K562 (cell line): ENCODE measurements at regions not wholly inside any gene's neighbourhood (a gene's known extent, or its start where the extent isn't known, plus 50 kb on each side); places are given as distances from the start of the nearest gene placed in this dataset.

Source experiments
- ATAC-seq: fragments of 200-7000 bp; cut with Tn5 transposase; 3 replicates; pipeline ENCODE4 v1.9.1; 2020; ENCODE audit warnings: moderate library complexity
- BruUV-seq: library from RNA; stranded (reverse); fragments of 400-500 nt; replicated peaks from 2 replicates; lab custom pipeline; 2021; lab: Mats Ljungman, UMichigan
- CTCF ChIA-PET: fragments of 300-600 bp; formaldehyde crosslinking; extraction: SDS; loops from one replicate; lab custom pipeline; 2021; ENCODE audit warnings: low intra/inter-chr PET ratio; lab: Yijun Ruan, JAX
- POLR2A ChIA-PET: fragments of 300-600, 350-650 bp; sonication (Branson Sonifier 250); formaldehyde crosslinking; extraction: SDS; loops from one replicate; lab custom pipeline; 2021; ENCODE audit warnings: antibody characterized with exemption, inconsistent platforms; lab: Yijun Ruan, JAX
- DNase-seq, 4 experiments: peaks; one replicate each; pipeline versions ENCODE4 v3.0.0 to v3.0.0-alpha.2; 2011 to 2018; ENCODE audit warnings: low spot score in 3 of 4, mixed read lengths in 3 of 4; ENCODE audit errors: extremely low read depth in 1 of 4
- FAIRE-seq: peaks from 2 replicates; lab custom pipeline; 2011; peaks lifted over from hg19 to GRCh38; lab: Jason Lieb, UNC
- H2AFZ ChIP-seq: 2 replicates; pipeline ENCODE4 v1.6.0; 2011; ENCODE audit warnings: low read depth, low read length, control low read depth, inconsistent platforms
- H3K27ac ChIP-seq: fragments of 200-600 bp; 3 replicates; pipeline ENCODE4 v1.8.0; 2011; ENCODE audit warnings: low read depth, mild to moderate bottlenecking, control low read depth, inconsistent platforms, low read length, moderate library complexity, mixed read lengths; ENCODE audit errors: extremely low read depth
- H3K27me3 ChIP-seq, 2 experiments: fragments of 300-600 bp in 1 of 2; 2 replicates in 1 of 2; 3 replicates in 1 of 2; pipeline versions ENCODE4 v1.6.0 to v1.8.0; 2011; ENCODE audit warnings: inconsistent platforms in 2 of 2, low read length in 2 of 2, mild to moderate bottlenecking in 1 of 2, mixed read lengths in 1 of 2, moderate library complexity in 1 of 2; ENCODE audit not compliant: control insufficient read depth in 2 of 2, insufficient read depth in 2 of 2
- H3K36me3 ChIP-seq: fragments of 300-600 bp; 3 replicates; pipeline ENCODE4 v1.8.0; 2011; ENCODE audit warnings: mild to moderate bottlenecking, low read length, inconsistent platforms; ENCODE audit not compliant: control insufficient read depth, insufficient read depth
- H3K4me1 ChIP-seq, 2 experiments: fragments of 200-600 bp in 1 of 2; replicated peaks in 1 of 2; 2 replicates in 1 of 2; 3 replicates in 1 of 2; pipeline versions ENCODE4 v1.5.1 to v1.8.0; 2011; ENCODE audit warnings: inconsistent platforms in 2 of 2, low read length in 2 of 2, mild to moderate bottlenecking in 1 of 2, mixed read lengths in 1 of 2, moderate library complexity in 1 of 2; ENCODE audit not compliant: control insufficient read depth in 2 of 2, insufficient read depth in 2 of 2
- H3K4me2 ChIP-seq: 2 replicates; pipeline ENCODE4 v1.6.1; 2011; ENCODE audit warnings: low read length, control low read depth, inconsistent platforms, mixed read lengths; ENCODE audit not compliant: insufficient read depth
- H3K4me3 ChIP-seq: fragments of 200-600 bp; sonication (generic), shearing (Covaris generic); 2 replicates; pipeline ENCODE4 v1.5.1; 2016; ENCODE audit warnings: control low read depth, inconsistent platforms
- H3K79me2 ChIP-seq: fragments of 200-600 bp; 3 replicates; pipeline ENCODE4 v1.8.0; 2011; ENCODE audit warnings: low read length, inconsistent platforms; ENCODE audit not compliant: control insufficient read depth, insufficient read depth
- H3K9ac ChIP-seq, 2 experiments: 2 replicates each; pipeline versions ENCODE4 v1.6.0 to v1.6.1; 2011; ENCODE audit warnings: low read depth in 2 of 2, low read length in 2 of 2, control low read depth in 1 of 2, inconsistent platforms in 1 of 2, mild to moderate bottlenecking in 1 of 2, mixed read lengths in 1 of 2; ENCODE audit not compliant: insufficient read depth in 1 of 2
- H3K9me1 ChIP-seq: one replicate; pipeline ENCODE4 v1.6.0; 2011; ENCODE audit warnings: inconsistent platforms, mild to moderate bottlenecking, low read length, moderate library complexity; ENCODE audit not compliant: control insufficient read depth, insufficient read depth
- H3K9me3 ChIP-seq: replicated peaks from 2 replicates; pipeline ENCODE4 v1.5.1; 2011; ENCODE audit warnings: low read depth, low read length, inconsistent platforms; ENCODE audit not compliant: control insufficient read depth, insufficient read depth
- H4K20me1 ChIP-seq: replicated peaks from 2 replicates; pipeline ENCODE4 v1.6.1; 2011; ENCODE audit warnings: low read length, inconsistent platforms, mixed read lengths; ENCODE audit not compliant: control insufficient read depth, insufficient read depth
- BRF1 ChIP-seq: IDR thresholded peaks from 3 replicates; pipeline ENCODE4 v1.6.1; 2011; ENCODE audit warnings: borderline replicate concordance, mild to moderate bottlenecking; ENCODE audit not compliant: insufficient read length; ENCODE audit errors: extremely low read depth
- ETV1 ChIP-seq: fragments of 450-650 bp; conservative IDR thresholded peaks from 2 replicates; pipeline ENCODE4 v1.6.1; 2016; ENCODE audit warnings: missing genetic modification characterization, control low read depth, low read depth, missing compliant biosample characterization
- EZH2 ChIP-seq: IDR thresholded peaks from 2 replicates; pipeline ENCODE4 v1.6.1; 2012; ENCODE audit warnings: low read depth, mild to moderate bottlenecking, inconsistent platforms, low read length, borderline replicate concordance
- HDAC1 ChIP-seq, 2 experiments: fragments of 450-650 bp; IDR thresholded peaks; 2 replicates each; pipeline ENCODE4 v1.6.1; 2016 to 2017; ENCODE audit warnings: inconsistent platforms in 1 of 2, mild to moderate bottlenecking in 1 of 2, moderate library complexity in 1 of 2
- KLF1 ChIP-seq: fragments of 450-650 bp; IDR thresholded peaks from 2 replicates; pipeline ENCODE4 v1.6.1; 2016; ENCODE audit warnings: missing genetic modification characterization, missing compliant biosample characterization
- RBM25 ChIP-seq: fragments of 200-400 bp; formaldehyde crosslinking; IDR thresholded peaks from 2 replicates; pipeline ENCODE4 v1.6.1; 2018; ENCODE audit warnings: low read length, low read depth, moderate library complexity; ENCODE audit not compliant: severe bottlenecking
- SNRNP70 ChIP-seq: fragments of 200-400 bp; formaldehyde crosslinking; optimal IDR thresholded peaks from 2 replicates; pipeline ENCODE3; 2017; ENCODE audit warnings: low read depth, low read length
- TEAD1 ChIP-seq, 2 experiments: fragments of 450-650 bp in 1 of 2; sonication (generic) in 1 of 2; formaldehyde crosslinking; IDR thresholded peaks; 2 replicates each; pipeline versions ENCODE4 v1.4.0 to v1.8.0; 2020 to 2022; ENCODE audit warnings: mild to moderate bottlenecking in 2 of 2, missing genetic modification reagents in 1 of 2
- TFAM ChIP-seq: fragments of 250-450 bp; sonication (Bioruptor Pico); conservative IDR thresholded peaks from 2 replicates; pipeline ENCODE4 v1.5.0; 2021; ENCODE audit warnings: mild to moderate bottlenecking, moderate library complexity
- ZNF316 ChIP-seq: fragments of 450-650 bp; IDR thresholded peaks from 2 replicates; pipeline ENCODE4 v1.6.1; 2016
- in situ Hi-C: fragments of 300-500 bp; cut with MboI; formaldehyde crosslinking; loops from 4 replicates; pipeline ENCODE4 v1.15.0; 2018; ENCODE audit warnings: inconsistent platforms, mixed read lengths
- intact Hi-C: fragments of 100-400 bp; cut with micrococcal nuclease; formaldehyde crosslinking; loops from 2 replicates; pipeline ENCODE4 v1.14.2; 2022
- TF ChIP-seq, protein P1 (sequence below): fragments of 250-450 bp; sonication (Bioruptor Pico); IDR thresholded peaks from 2 replicates; pipeline ENCODE4 v1.5.0; 2021; ENCODE audit warnings: mild to moderate bottlenecking, moderate library complexity
- TF ChIP-seq, protein P2 (sequence below): fragments of 250-450 bp; sonication (Bioruptor Pico); IDR thresholded peaks from 2 replicates; pipeline ENCODE4 v1.4.0; 2020; ENCODE audit warnings: mild to moderate bottlenecking, moderate library complexity
- TF ChIP-seq, protein P3 (sequence below): sonication (generic); formaldehyde crosslinking; IDR thresholded peaks from 2 replicates; pipeline ENCODE4 v1.8.1; 2023; ENCODE audit warnings: mild to moderate bottlenecking, missing genetic modification reagents
- TF ChIP-seq, protein P4 (sequence below): fragments of 250-450 bp; sonication (Bioruptor Pico); IDR thresholded peaks from 2 replicates; pipeline ENCODE4 v1.8.0; 2022; ENCODE audit warnings: inconsistent platforms

DNA sequence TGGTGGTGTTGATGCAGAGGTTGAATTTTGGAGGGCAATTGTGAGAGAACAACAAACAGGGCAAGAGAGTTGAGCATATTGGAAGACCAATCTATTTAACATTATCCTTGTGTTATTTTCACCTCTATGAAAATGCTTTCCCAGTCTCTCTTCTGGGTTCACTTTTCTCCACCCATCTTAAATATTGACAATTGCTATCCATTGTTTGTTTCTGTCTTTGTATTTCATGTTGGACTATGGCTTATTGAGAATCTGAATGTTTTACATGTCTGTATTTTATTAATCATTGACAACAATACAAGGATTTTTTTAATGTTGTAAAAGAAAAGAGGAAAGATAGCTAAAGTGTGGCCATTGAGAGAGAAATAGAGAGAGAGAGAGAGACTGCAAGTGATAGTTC, 1121.5 kb downstream of the BRINP3 start:
- no peak overlapping the region for H3K9ac ChIP-seq
- H3K27ac ChIP-seq, result no peak overlapping the region
- intact Hi-C loops (no loop called here), in situ Hi-C loops (no loop called here)
- no peak overlapping the region for H2AFZ ChIP-seq
- ChIA-PET CTCF (no interaction called here), POLR2A (no interaction called here)
- DNase-seq, result no peak
- H3K9me1 ChIP-seq, result no peaks in the 10 kb centered on the region
- H3K4me2 ChIP-seq, result no peak overlapping the region
- TF ChIP-seq ZNF316, result no peak
- TF ChIP-seq EZH2, result no peak
- TF ChIP-seq SNRNP70, result no peak
- TF ChIP-seq, protein P1, sequence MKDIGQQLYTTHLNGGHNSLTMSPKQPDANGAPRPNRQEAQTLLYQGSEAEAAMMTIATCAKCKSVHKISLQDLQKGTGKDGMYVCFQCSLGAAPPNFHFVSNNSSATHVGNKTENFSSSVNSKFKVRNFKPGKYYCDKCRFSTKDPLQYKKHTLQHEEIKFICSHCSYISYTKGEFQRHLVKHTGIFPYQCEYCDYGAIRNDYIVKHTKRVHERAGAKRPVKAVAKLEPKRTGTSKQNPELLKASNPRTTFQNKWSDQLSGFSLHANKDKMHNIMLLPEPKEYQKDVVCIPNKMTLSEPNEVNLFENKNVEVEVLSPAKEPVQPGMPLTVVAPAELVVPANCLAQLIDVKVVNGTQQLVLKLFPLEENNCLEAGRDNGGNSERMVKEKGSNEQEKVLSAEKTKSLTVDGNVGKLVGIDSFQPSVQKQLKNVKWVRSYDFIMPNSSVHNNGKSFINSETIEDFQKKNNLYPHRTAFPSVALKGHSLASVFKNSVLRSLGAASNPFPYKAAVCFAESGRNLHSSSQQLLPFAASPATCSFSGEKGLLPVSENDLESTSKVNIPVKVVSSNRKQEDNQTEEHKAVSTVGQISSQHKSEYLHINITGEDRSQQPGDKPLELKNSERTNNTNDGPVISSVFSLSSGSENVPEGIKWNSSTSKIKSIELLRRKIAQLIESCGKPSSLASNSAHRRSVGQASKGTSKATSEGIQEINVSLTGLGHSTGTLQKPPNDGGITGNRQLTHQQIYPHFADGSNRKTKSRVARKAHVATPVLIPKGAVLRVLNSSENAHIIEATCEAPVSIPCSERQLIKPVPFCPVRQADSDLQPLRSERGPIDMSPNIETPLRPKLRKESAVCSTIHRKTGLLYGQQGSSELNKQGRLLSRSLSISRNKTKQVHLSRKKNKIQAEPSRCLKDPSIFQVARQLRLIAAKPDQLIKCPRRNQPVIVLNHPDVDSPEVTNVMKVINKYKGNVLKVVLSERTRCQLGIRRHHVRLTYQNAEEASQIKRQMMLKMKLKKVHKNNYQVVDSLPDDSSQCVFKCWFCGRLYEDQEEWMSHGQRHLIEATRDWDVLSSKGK (CRISPR knock-in tag), result no peak
- no peak for TF ChIP-seq HDAC1 (IDR thresholded peaks at IDR 0.05)
- no peak for TF ChIP-seq KLF1 (tag)
- no peak for TF ChIP-seq ETV1 (tag)
- TF ChIP-seq, protein P2, sequence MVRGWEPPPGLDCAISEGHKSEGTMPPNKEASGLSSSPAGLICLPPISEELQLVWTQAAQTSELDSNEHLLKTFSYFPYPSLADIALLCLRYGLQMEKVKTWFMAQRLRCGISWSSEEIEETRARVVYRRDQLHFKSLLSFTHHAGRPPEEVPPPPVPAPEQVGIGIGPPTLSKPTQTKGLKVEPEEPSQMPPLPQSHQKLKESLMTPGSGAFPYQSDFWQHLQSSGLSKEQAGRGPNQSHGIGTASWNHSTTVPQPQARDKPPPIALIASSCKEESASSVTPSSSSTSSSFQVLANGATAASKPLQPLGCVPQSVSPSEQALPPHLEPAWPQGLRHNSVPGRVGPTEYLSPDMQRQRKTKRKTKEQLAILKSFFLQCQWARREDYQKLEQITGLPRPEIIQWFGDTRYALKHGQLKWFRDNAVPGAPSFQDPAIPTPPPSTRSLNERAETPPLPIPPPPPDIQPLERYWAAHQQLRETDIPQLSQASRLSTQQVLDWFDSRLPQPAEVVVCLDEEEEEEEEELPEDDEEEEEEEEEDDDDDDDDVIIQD (CRISPR knock-in tag), result no peak
- TF ChIP-seq TFAM (CRISPR knock-in tag), result no peak
- TF ChIP-seq RBM25, result no peak
- TF ChIP-seq TEAD1 (CRISPR knock-in tag; IDR thresholded peaks at IDR 0.05), result no peak
- TF ChIP-seq, protein P3, sequence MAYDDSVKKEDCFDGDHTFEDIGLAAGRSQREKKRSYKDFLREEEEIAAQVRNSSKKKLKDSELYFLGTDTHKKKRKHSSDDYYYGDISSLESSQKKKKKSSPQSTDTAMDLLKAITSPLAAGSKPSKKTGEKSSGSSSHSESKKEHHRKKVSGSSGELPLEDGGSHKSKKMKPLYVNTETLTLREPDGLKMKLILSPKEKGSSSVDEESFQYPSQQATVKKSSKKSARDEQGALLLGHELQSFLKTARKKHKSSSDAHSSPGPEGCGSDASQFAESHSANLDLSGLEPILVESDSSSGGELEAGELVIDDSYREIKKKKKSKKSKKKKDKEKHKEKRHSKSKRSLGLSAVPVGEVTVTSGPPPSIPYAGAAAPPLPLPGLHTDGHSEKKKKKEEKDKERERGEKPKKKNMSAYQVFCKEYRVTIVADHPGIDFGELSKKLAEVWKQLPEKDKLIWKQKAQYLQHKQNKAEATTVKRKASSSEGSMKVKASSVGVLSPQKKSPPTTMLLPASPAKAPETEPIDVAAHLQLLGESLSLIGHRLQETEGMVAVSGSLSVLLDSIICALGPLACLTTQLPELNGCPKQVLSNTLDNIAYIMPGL, result no peak
- TF ChIP-seq, protein P4, sequence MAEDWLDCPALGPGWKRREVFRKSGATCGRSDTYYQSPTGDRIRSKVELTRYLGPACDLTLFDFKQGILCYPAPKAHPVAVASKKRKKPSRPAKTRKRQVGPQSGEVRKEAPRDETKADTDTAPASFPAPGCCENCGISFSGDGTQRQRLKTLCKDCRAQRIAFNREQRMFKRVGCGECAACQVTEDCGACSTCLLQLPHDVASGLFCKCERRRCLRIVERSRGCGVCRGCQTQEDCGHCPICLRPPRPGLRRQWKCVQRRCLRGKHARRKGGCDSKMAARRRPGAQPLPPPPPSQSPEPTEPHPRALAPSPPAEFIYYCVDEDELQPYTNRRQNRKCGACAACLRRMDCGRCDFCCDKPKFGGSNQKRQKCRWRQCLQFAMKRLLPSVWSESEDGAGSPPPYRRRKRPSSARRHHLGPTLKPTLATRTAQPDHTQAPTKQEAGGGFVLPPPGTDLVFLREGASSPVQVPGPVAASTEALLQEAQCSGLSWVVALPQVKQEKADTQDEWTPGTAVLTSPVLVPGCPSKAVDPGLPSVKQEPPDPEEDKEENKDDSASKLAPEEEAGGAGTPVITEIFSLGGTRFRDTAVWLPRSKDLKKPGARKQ (CRISPR knock-in tag), result no peak
- no peak for TF ChIP-seq BRF1
- no peaks in the 10 kb centered on the region for H3K79me2 ChIP-seq
- FAIRE-seq, result no peak
- no peak for ATAC-seq
- no peaks in the 10 kb centered on the region for H3K4me1 ChIP-seq
- no peaks in the 10 kb centered on the region for H4K20me1 ChIP-seq
- no peaks in the 10 kb centered on the region for H3K36me3 ChIP-seq
- H3K4me3 ChIP-seq, result no peak overlapping the region
- H3K27me3 ChIP-seq, result no peaks in the 10 kb centered on the region
- BruUV-seq, result no TSS peak
- H3K9me3 ChIP-seq, result peaks cover 2% of the 10 kb centered on the region; the same call in 1 of the 2 replicates
